ENCODE measurements at regions not wholly inside any gene's neighbourhood (a gene's known extent, or its start where the extent isn't known, plus 50 kb on each side); places are given as distances from the start of the nearest gene placed in this dataset.

DNA sequence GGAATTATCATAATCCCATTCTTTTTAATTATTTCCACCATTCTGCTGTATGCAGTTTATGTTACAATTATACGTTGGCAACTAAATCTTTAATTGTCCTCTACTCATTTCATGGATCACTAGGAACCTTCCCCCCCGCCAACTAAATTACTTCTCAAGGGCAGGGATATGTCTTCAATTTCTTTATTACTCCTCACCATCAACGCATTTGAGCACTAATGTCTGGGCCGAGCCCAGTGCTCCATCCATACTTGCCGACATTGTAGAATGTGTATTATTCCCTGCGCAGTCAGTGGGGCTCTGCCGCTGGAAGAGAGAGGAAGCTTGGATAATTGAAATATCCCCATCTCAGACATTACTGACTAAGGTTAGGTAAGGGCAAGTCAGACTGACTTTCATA is 236.4 kb upstream of the AJAP1 start:
- Histone ChIP-seq H3K36me3 (ENCODE audit: control insufficient read depth, insufficient read depth, low read length) (no peaks in the 10 kb centered on the region), H3K9ac (ENCODE audit: low read depth, low read length) (no peak overlapping the region), H3K4me3 (ENCODE audit: low read depth, low read length) (no peak overlapping the region), H3K27me3 (ENCODE audit: control insufficient read depth, insufficient read depth, low read length) (no peaks in the 10 kb centered on the region), H3K4me1 (ENCODE audit: control insufficient read depth, insufficient read depth, low read length) (no peaks in the 10 kb centered on the region), H3K9me3 (ENCODE audit: control insufficient read depth, insufficient read depth, low read length) (peaks cover 14% of the 10 kb centered on the region)

DNA sequence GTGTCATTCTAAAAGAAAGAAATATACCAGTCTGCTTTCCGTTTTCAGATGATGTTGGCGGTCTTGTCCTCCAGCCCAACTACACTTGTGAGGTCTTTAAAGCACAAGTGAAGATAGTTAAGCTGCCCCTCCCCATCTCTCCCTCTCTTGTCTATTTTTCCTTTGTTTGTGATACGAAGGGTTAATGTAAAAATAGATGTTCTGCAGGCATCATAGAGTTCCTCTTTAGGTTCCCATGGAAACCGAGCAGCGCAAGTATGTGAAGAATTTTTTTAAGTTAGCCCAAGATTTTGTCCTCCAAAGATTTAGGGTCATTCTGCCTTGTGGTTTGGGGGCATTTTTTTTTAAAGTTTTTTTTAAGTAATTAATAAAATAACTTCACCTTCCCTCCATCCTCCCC is 232.4 kb upstream of the AJAP1 start:
- H3K4me3 ChIP-seq (ENCODE audit: low read depth, low read length) = no peak overlapping the region
- no peaks in the 10 kb centered on the region for H3K36me3 ChIP-seq (ENCODE audit: control insufficient read depth, insufficient read depth, low read length)
- H3K27me3 ChIP-seq (ENCODE audit: control insufficient read depth, insufficient read depth, low read length) = no peaks in the 10 kb centered on the region
- H3K9me3 ChIP-seq (ENCODE audit: control insufficient read depth, insufficient read depth, low read length) = peaks cover 14% of the 10 kb centered on the region
- no peaks in the 10 kb centered on the region for H3K4me1 ChIP-seq (ENCODE audit: control insufficient read depth, insufficient read depth, low read length)
- H3K9ac ChIP-seq (ENCODE audit: low read depth, low read length) = no peak overlapping the region

DNA sequence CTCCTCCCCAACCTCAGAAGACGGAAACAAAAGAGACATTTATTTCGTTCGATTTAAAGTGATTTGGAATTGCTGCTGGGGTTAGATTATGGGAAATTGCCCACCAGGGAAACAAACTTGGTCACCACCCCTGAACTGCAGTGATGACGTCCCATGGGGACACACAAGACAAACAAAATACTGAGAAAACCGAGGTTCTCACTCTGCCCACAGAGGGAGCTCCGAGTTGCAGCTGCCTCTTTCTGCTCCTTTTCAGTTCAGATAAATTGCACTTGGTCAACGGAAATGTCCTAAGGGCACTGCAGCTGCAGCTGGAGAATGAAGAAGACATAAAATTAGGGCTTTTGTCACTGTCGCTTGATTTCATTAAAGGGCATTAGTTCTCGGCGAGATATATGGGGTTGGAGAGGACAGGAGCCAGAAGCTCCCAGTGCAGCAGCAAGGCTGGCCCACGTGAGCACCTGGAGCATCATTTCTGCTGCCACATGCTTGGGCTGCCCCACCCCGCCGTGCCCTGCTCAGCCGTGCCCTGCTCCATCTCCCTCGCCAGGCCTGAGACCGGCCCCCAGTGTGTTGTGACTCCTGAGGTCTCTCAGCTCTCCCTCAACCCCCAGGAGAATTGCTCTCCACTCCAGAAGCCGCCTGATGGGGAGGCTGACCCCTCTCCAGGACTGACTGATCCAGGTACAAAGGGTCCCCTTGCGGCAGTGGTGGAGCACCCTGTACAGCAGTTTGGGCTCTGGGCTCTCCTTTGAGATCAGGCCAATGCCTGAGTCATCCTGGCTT is 231.7 kb upstream of the AJAP1 start:
- Histone ChIP-seq H3K9ac (ENCODE audit: low read depth, low read length) (no peak overlapping the region), H3K27me3 (ENCODE audit: control insufficient read depth, insufficient read depth, low read length) (no peaks in the 10 kb centered on the region)

DNA sequence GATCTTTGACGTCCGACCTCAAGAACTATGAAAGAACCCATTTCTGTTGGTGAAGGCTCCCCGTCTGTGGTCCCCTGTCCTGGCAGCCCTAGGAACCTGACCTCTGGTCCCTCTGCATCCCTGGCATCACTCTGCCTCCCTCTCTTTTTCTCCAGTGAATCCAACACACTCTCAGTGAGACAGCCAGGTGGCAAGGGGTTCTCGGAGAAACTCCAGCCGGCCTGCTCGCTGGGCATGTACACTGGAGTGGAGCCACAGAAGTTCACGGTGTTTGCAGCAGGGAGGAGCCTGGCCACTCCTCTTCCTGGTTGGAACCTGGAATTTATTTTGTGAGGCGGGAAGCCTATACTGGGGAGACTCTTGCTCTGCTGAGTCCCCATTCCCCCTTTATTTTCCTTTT is 230.2 kb upstream of the AJAP1 start:
- no peaks in the 10 kb centered on the region for H3K36me3 ChIP-seq (ENCODE audit: control insufficient read depth, insufficient read depth, low read length)
- no peak overlapping the region for H3K4me3 ChIP-seq (ENCODE audit: low read depth, low read length)
- no peaks in the 10 kb centered on the region for H3K27me3 ChIP-seq (ENCODE audit: control insufficient read depth, insufficient read depth, low read length)
- H3K9me3 ChIP-seq (ENCODE audit: control insufficient read depth, insufficient read depth, low read length) = peaks cover 15% of the 10 kb centered on the region
- no peaks in the 10 kb centered on the region for H3K4me1 ChIP-seq (ENCODE audit: control insufficient read depth, insufficient read depth, low read length)
- H3K9ac ChIP-seq (ENCODE audit: low read depth, low read length) = no peak overlapping the region

More for the DNA sequence above, 231.7 kb upstream of the AJAP1 start:
- H3K36me3 ChIP-seq (ENCODE audit: control insufficient read depth, insufficient read depth, low read length) = no peaks in the 10 kb centered on the region
- H3K4me3 ChIP-seq (ENCODE audit: low read depth, low read length) = no peak overlapping the region
- H3K9me3 ChIP-seq (ENCODE audit: control insufficient read depth, insufficient read depth, low read length) = peaks cover 19% of the 10 kb centered on the region
- no peaks in the 10 kb centered on the region for H3K4me1 ChIP-seq (ENCODE audit: control insufficient read depth, insufficient read depth, low read length)

DNA sequence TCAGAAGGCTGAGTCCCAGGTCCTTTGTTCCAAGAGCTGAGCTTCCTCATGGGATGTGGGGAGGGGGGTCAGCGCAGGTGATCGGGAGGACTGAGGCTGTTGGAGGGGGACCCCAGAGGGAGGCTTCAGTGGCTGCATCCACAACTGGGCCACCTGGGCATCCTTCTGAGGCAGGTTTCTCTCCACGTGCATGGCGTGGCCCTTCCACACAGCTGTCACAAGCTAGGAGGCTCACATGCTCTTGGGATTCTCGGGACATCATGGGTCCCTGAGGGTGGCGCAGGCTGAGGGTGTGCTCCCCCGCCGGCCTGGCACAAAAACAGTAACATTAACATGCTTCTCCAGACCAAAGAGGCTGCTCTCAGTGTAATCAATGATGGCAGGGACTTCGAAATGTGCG is 229.6 kb upstream of the AJAP1 start:
- H3K9ac ChIP-seq (ENCODE audit: low read depth, low read length) = no peak overlapping the region
- H3K27me3 ChIP-seq (ENCODE audit: control insufficient read depth, insufficient read depth, low read length) = no peaks in the 10 kb centered on the region
- peaks cover 11% of the 10 kb centered on the region for H3K9me3 ChIP-seq (ENCODE audit: control insufficient read depth, insufficient read depth, low read length)
- H3K36me3 ChIP-seq (ENCODE audit: control insufficient read depth, insufficient read depth, low read length) = no peaks in the 10 kb centered on the region
- H3K4me3 ChIP-seq (ENCODE audit: low read depth, low read length) = no peak overlapping the region
- no peaks in the 10 kb centered on the region for H3K4me1 ChIP-seq (ENCODE audit: control insufficient read depth, insufficient read depth, low read length)

DNA sequence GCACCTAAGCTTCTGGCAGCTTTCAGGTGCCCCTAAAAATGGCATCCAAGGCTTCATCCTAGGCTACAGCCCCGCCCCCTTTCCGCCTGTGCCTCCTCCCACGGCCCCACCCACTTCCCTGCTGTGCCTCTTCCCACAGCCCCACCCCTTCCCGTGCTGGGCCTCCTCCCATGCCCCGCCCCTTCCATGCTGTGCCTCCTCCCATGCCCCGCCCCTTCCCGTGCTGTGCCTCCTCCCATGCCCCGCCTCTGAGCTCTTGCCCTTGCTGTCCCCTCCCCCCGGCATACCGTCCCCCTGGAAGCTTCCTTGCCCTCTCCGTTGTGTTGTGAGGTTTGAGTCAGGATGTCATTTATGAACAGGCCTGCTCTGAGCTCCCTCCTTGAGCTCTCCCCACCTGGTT is 228.5 kb upstream of the AJAP1 start:
- H3K9ac ChIP-seq (ENCODE audit: low read depth, low read length) = no peak overlapping the region
- H3K4me1 ChIP-seq (ENCODE audit: control insufficient read depth, insufficient read depth, low read length) = no peaks in the 10 kb centered on the region
- H3K27me3 ChIP-seq (ENCODE audit: control insufficient read depth, insufficient read depth, low read length) = no peaks in the 10 kb centered on the region
- no peak overlapping the region for H3K4me3 ChIP-seq (ENCODE audit: low read depth, low read length)
- no peaks in the 10 kb centered on the region for H3K36me3 ChIP-seq (ENCODE audit: control insufficient read depth, insufficient read depth, low read length)
- peaks cover 10% of the 10 kb centered on the region for H3K9me3 ChIP-seq (ENCODE audit: control insufficient read depth, insufficient read depth, low read length)

DNA sequence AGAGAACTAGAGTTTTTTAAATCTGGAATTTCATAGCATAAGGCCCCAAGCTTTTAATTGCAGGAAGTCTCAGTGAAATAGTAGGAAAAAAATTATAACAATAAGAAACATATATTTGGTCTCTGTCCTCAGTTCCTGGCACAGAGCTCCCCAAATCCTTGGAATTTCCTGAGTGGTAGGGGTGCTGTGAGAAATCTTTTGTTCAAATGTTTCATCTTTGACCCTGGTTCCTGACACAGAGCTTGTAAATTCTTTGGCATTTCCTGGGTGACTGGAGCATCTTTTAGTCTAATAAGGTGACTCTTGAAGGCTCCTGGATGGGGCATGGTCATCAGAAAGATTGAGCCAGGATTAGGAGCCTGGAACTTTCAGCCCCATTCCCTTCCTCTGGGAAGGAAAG is 225.7 kb upstream of the AJAP1 start:
- Histone ChIP-seq H3K27me3 (ENCODE audit: control insufficient read depth, insufficient read depth, low read length) (no peaks in the 10 kb centered on the region), H3K9ac (ENCODE audit: low read depth, low read length) (no peak overlapping the region), H3K36me3 (ENCODE audit: control insufficient read depth, insufficient read depth, low read length) (no peaks in the 10 kb centered on the region), H3K4me1 (ENCODE audit: control insufficient read depth, insufficient read depth, low read length) (no peaks in the 10 kb centered on the region), H3K4me3 (ENCODE audit: low read depth, low read length) (no peak overlapping the region), H3K9me3 (ENCODE audit: control insufficient read depth, insufficient read depth, low read length) (peaks cover 13% of the 10 kb centered on the region)

DNA sequence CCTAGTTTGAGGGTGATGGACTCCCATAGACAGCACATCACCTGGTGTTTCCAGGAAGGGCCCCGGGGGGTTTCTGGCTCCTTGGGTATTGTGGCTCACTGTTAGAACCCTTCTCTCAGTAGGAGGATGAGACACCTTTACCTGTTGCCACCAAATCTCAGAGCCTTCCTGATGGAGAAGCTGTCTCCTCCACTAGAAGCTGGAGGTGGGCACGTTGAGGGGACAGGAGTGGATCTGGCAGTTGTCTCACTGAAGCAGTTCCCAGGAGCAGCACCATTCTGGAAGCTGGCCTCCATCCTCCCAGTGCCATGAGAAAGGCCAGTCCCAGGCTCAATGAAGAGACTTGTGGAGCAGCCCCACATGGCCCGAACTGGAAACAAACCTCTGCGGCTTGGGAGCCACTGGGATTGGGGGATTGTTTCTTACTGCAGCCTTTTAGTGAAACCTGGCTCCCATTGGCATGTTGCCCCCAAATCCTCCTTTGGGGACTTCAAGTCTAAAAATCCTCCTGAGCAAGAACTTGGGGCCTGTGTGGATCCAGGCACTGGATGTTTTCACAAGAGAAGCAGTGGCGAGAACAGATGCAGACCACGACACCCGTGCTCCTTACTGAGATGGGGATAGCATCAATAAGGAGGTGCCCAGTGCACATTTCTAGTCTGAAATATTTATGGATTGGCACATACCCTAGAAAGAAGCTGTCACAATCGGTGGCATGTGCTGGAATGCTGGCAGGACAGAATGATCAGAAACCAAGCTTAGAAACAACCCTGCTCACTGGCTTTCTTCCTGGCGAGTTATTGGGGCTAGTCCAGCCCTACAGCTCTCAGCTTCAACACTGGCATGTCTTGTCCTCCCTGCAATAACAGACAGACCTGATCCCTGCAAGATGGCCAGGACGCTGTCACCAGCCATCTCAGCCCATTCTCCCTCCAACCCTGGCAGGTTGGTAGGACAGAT is 223.7 kb upstream of the AJAP1 start:
- H3K36me3 ChIP-seq (ENCODE audit: control insufficient read depth, insufficient read depth, low read length) = no peaks in the 10 kb centered on the region
- no peaks in the 10 kb centered on the region for H3K27me3 ChIP-seq (ENCODE audit: control insufficient read depth, insufficient read depth, low read length)
- H3K9me3 ChIP-seq (ENCODE audit: control insufficient read depth, insufficient read depth, low read length) = peaks cover 13% of the 10 kb centered on the region
- H3K4me3 ChIP-seq (ENCODE audit: low read depth, low read length) = no peak overlapping the region
- no peak overlapping the region for H3K9ac ChIP-seq (ENCODE audit: low read depth, low read length)
- H3K4me1 ChIP-seq (ENCODE audit: control insufficient read depth, insufficient read depth, low read length) = no peaks in the 10 kb centered on the region

DNA sequence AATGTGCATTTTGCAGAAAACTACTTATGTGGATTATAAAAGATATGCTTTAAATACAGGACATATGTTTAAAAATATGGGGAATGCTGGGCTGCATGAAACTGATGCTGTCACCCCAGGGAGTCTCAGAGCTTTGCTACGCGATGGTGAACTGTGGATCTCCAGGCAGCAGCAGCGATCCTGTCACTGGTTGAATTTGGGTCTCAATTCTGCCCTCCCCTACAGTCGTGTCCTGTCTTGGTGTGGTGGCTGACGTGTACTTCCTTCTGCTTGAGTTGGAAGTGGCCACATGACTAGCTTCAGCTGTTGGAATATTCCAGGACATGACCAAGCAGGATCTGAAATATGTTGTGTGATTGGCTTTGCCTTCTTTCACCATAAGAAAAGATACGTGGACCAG is 222.9 kb upstream of the AJAP1 start:
- H3K4me1 ChIP-seq (ENCODE audit: control insufficient read depth, insufficient read depth, low read length) = no peaks in the 10 kb centered on the region
- no peaks in the 10 kb centered on the region for H3K36me3 ChIP-seq (ENCODE audit: control insufficient read depth, insufficient read depth, low read length)
- no peaks in the 10 kb centered on the region for H3K27me3 ChIP-seq (ENCODE audit: control insufficient read depth, insufficient read depth, low read length)
- H3K9me3 ChIP-seq (ENCODE audit: control insufficient read depth, insufficient read depth, low read length) = peaks cover 18% of the 10 kb centered on the region
- H3K9ac ChIP-seq (ENCODE audit: low read depth, low read length) = no peak overlapping the region
- H3K4me3 ChIP-seq (ENCODE audit: low read depth, low read length) = no peak overlapping the region

DNA sequence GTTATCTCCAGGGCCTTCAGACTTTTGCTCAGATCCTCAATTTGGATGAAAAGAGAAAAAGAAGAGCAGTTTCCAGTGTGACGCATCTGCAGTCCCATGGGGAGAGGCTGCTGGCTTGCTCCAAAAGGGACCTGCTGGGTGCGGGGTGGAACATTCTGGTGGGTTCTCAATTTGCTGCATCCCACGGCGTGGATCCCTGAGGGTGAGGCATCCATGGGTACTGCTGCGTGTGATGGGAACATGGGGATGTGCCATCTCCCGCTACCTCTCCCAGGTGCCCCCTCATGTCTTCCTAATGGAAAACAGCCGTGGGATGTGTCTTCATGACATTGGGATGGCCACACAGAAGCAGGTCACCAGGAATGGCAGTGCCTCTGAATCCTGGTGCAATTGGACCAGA is 221.3 kb upstream of the AJAP1 start:
- Histone ChIP-seq H3K36me3 (ENCODE audit: control insufficient read depth, insufficient read depth, low read length) (no peaks in the 10 kb centered on the region), H3K9ac (ENCODE audit: low read depth, low read length) (no peak overlapping the region), H3K4me1 (ENCODE audit: control insufficient read depth, insufficient read depth, low read length) (no peaks in the 10 kb centered on the region), H3K4me3 (ENCODE audit: low read depth, low read length) (no peak overlapping the region), H3K9me3 (ENCODE audit: control insufficient read depth, insufficient read depth, low read length) (peaks cover 8% of the 10 kb centered on the region), H3K27me3 (ENCODE audit: control insufficient read depth, insufficient read depth, low read length) (no peaks in the 10 kb centered on the region)

DNA sequence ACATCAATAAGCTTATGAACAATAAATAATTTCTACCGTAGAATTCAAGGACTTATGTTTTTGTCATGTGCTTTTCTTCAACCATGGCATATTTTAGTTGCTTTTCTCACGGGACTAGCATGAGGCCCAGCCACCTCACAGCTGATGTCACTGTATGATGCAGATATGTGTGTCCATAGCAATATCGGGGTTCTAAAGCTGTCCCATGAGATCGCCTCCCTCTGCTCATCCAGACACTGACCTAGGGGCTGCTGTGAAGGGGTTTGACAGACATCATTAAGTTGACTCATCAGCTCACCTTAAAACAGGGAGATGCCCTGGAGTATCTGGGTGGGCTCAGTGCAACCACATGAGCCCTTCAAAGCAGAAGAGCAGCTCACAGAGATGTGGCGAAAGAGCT is 210.3 kb upstream of the AJAP1 start:
- Histone ChIP-seq H3K9ac (ENCODE audit: low read depth, low read length) (no peak overlapping the region), H3K36me3 (ENCODE audit: control insufficient read depth, insufficient read depth, low read length) (no peaks in the 10 kb centered on the region), H3K4me1 (ENCODE audit: control insufficient read depth, insufficient read depth, low read length) (peaks cover 3% of the 10 kb centered on the region), H3K27me3 (ENCODE audit: control insufficient read depth, insufficient read depth, low read length) (no peaks in the 10 kb centered on the region), H3K9me3 (ENCODE audit: control insufficient read depth, insufficient read depth, low read length) (peaks cover 4% of the 10 kb centered on the region), H3K4me3 (ENCODE audit: low read depth, low read length) (no peak overlapping the region)
